Testis (tissue), 2 donors: ENCODE measurements at regions not wholly inside any gene's neighbourhood (a gene's known extent, or its start where the extent isn't known, plus 50 kb on each side); places are given as distances from the start of the nearest gene placed in this dataset.

Source experiments
- POLR2A ChIP-seq: fragments of 450-650 bp; IDR thresholded peaks from one replicate; pipeline ENCODE4 v1.6.1; 2017; ENCODE audit warnings: antibody characterized with exemption, mild to moderate bottlenecking, moderate library complexity
- TF ChIP-seq, protein P1 (sequence below), 3 experiments: fragments of 450-650 bp in 2 of 3; fragments of 200-600 bp in 1 of 3; sonication (generic) in 1 of 3; IDR thresholded peaks; one replicate each; pipeline ENCODE4 v1.5.1; 2016 to 2019; ENCODE audit warnings: antibody characterized with exemption in 3 of 3, mild to moderate bottlenecking in 2 of 3, moderate library complexity in 1 of 3

DNA sequence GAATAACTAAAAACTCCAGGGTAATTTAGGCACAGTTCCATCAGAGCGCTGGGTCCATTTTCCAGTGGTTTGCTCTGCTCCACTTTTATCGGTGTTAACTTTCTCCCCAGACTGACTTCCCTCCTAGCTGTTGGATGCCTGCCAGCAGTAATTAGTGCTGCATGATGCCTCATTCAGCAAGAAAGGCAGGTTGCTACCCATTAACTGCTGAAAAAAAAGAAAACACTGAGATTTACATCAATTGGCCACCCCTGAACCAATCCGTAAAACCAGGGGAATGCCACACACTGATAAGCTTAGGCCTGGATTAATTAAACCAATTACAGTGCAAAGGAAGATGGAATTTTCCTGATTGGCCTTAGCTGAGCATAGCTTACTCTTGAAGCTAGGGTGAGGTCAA is 182.4 kb upstream of the CXXC4 start:
- TF ChIP-seq, protein P1, sequence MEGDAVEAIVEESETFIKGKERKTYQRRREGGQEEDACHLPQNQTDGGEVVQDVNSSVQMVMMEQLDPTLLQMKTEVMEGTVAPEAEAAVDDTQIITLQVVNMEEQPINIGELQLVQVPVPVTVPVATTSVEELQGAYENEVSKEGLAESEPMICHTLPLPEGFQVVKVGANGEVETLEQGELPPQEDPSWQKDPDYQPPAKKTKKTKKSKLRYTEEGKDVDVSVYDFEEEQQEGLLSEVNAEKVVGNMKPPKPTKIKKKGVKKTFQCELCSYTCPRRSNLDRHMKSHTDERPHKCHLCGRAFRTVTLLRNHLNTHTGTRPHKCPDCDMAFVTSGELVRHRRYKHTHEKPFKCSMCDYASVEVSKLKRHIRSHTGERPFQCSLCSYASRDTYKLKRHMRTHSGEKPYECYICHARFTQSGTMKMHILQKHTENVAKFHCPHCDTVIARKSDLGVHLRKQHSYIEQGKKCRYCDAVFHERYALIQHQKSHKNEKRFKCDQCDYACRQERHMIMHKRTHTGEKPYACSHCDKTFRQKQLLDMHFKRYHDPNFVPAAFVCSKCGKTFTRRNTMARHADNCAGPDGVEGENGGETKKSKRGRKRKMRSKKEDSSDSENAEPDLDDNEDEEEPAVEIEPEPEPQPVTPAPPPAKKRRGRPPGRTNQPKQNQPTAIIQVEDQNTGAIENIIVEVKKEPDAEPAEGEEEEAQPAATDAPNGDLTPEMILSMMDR (IDR thresholded peaks at IDR 0.05) = no peak
- TF ChIP-seq POLR2A = no peak
